SU-DHL-6 (cell line): ENCODE measurements at regions not wholly inside any gene's neighbourhood (a gene's known extent, or its start where the extent isn't known, plus 50 kb on each side); places are given as distances from the start of the nearest gene placed in this dataset.

ENCODE experiments used
- CTCF ChIP-seq: fragments of 200-600 bp; sonication (generic); IDR thresholded peaks from one replicate; pipeline ENCODE4 v1.5.1; 2017; ENCODE audit warnings: antibody characterized with exemption, mild to moderate bottlenecking, low read length, moderate library complexity; ENCODE audit not compliant: insufficient read depth, poor library complexity, severe bottlenecking
- EZH2phosphoT487 ChIP-seq: fragments of 200-600 bp; sonication (generic), shearing (Covaris generic); conservative IDR thresholded peaks from 2 replicates; pipeline ENCODE4 v1.6.1; 2018; ENCODE audit warnings: mild to moderate bottlenecking, antibody characterized with exemption, low read length, moderate library complexity, mixed read lengths

DNA sequence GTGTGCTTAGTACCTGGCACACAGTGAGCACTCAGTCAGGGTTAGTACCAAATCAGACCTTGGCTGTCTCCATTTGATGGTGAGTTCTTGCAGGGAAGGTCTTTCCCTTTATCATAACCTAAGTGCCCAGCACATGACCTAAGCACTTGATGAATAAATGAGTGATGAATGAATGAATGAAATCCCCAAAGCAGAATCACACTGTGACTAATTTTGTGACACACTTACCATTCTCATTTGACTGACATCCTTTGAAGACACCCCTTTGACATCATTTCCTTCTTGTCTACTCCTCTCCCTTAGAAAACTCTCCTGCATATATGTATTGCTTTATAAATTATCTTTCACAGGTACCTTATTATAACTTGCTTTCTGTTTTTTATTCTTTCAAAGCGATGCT lies 130.2 kb upstream of the ELL2 start:
- TF ChIP-seq CTCF = no peak
- no peak for TF ChIP-seq EZH2phosphoT487
